ENCODE measurements at regions not wholly inside any gene's neighbourhood (a gene's known extent, or its start where the extent isn't known, plus 50 kb on each side); places are given as distances from the start of the nearest gene placed in this dataset.

DNA sequence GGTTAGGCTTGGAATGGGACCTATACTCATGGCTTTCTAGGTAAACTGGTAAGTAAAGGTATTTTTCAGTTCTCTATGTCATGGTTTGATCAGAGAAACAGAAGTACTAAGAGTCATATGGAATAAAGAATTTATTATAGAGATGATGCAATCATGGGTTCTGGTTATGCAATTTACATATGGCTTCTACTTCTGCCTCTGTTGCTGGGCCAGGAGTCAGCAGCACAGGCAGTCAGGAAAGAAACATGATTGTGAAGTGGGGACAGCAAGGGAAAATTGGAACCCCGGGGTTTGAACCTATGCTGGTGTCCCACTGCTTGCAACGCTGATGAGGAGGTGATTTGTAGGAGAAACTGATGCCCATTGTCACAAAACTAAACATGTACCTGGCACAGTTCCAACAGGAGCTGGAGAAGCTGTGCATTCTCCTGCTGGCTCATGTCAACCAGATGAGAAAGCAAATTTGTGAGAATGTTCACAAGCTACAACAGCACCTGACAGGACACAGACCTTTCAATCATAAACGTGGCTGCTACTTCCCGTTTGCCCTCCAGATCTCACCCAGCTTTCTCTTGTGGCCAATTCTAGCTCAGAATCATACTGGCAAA is 887.1 kb downstream of the TFAP2A start:
- DNase-seq (ENCODE audit: low read depth in 2 of 2): no peak

DNA sequence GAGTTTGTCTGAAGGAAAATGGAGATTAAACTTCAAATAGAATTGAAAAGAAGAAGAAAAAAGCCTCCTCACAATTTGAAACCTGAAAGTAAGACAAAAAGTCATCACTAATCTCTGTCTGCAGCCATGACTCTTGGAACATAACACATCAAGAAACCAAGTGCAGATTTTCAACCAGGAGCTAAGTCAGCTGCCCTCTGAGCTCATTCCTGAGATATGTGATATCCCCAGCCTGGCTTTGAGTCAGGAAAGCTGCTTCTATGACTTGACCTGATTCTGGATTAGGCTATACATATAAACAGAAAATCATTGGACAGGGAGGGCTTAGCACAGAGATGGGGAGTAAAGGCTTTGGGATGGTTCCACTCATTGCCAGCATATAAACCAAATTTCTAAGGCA is 891.4 kb downstream of the TFAP2A start:
- DNase-seq (ENCODE audit: low read depth in 2 of 2): no peak

DNA sequence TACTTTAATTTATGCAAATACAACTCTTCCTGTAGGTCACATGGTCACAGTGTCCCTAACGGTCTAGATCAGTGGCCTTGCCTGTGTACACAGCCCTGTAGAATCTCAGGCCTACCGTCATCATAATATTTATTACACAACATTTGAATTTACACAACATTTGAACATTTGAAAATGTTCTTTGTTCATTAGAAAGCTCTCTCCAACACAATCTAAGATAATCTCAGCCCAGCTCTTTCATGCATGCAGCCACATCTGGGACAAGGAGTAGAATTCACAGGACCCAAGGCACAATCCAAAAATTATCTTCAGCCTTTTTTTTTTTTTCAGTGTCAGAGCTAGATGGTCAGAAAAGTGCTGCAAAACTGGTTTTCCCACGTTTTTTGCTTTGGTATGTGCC is 892.8 kb downstream of the TFAP2A start:
- no peak for DNase-seq (ENCODE audit: low read depth in 2 of 2)

GRCh38 chr6:9521152-9521530 is 893.7 kb downstream of the TFAP2A start:
- no peak for DNase-seq (ENCODE audit: low read depth in 2 of 2)

DNA sequence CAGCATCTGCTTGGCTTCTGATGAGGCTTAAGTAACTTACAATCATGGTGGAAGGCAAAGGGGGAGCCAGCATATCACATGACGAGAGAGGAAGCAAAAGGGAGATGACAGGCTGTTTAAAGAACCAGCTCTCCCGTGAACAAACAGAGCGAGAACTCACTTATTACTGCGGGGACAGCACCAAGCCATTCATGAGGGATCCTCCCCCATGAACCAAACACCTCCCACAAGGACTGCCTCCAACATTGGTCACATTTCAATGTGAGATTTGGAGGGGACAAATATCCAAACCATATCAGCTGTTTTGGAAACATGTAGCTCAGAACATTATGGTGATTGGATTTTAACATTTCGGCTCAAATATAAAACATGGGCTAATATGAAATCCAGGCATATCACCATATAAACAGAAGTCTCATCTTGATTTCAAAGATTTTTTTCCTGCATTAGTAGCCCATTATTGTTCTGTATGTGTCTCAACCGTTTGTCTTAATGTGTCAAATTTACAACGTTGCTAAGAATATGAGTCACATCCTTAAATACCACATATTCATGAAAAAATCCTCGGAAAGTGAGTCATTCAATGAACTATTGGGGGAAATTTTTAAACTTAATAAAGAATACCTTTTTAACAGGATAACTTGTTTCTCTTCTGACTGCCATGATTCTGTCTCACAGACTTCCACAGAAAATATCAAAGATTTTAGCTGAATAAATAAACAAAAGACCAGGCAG is 894.3 kb downstream of the TFAP2A start:
- no peak for DNase-seq (ENCODE audit: low read depth in 2 of 2)

DNA sequence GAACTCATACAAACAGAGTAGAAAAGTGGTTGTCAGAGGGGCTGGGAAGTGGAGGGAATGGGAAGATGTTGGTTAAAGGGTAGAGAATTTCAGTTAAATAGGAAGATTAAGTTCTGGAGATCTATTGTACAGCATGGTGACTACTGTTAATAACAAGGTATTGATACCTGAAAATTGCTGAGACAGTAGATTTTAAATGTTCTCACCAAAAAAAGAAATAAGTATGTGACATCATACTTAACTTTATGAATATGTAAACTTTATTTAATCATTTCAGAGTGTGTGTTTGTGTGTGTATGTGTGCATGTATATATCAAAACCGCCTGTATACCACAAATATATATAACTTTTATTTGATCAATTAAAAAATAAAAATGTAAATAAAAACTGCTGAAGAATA is 896.4 kb downstream of the TFAP2A start:
- DNase-seq (ENCODE audit: low read depth in 2 of 2): no peak

GRCh38 chr6:9517806-9518205 is 897.1 kb downstream of the TFAP2A start:
- DNase-seq (ENCODE audit: low read depth in 2 of 2): no peak

DNA sequence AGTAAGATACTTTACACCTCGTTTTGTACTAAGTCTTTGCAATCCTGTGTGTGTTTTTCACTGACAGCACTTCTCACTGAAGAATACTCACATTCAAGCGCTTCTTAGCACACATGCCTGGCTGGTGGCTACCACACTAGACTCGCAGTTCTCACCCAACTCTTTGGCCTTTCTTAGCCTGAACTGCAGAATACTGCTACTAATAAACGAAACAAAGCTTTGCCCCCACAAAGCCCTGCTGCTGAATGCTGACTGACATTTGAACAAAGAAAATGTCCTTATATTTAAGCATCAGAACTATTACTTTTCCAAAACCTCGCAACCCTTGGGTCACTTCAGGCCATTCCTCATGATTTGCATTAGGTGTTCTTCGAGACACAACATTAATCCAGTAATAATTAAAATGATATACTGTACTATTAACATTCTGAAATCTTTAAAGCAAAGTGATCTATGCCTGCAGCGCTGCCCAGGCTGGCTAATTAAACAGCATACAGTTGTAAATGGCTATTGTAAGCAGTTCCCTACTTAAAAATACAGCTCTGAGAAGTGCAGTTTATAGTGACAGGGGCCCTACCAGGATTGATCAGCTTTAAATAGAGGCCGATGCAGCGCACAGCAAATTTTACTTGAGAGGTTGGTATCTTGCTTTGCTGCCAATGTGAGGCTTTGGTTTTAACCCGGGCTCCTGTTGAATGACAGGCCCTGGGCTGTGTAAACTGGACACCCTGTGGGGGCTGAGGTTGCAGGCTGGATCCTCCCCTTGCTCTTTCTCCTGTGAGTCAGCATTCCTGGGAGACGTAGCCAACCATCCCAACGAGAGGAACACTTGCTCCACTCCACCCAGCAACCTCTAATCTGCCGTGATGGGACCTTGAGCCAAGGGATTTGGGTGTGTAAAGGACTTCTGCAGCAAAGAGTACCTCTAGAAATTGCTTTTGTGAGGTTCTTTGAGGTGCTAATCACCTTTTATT is 899.0 kb downstream of the TFAP2A start:
- no peak for DNase-seq (ENCODE audit: low read depth in 2 of 2)

GRCh38 chr6:9514146-9514545 is 900.7 kb downstream of the TFAP2A start:
- no peak for DNase-seq (ENCODE audit: low read depth in 2 of 2)

GRCh38 chr6:9511157-9511556 is 903.7 kb downstream of the TFAP2A start:
- no peak for DNase-seq (ENCODE audit: low read depth in 2 of 2)

DNA sequence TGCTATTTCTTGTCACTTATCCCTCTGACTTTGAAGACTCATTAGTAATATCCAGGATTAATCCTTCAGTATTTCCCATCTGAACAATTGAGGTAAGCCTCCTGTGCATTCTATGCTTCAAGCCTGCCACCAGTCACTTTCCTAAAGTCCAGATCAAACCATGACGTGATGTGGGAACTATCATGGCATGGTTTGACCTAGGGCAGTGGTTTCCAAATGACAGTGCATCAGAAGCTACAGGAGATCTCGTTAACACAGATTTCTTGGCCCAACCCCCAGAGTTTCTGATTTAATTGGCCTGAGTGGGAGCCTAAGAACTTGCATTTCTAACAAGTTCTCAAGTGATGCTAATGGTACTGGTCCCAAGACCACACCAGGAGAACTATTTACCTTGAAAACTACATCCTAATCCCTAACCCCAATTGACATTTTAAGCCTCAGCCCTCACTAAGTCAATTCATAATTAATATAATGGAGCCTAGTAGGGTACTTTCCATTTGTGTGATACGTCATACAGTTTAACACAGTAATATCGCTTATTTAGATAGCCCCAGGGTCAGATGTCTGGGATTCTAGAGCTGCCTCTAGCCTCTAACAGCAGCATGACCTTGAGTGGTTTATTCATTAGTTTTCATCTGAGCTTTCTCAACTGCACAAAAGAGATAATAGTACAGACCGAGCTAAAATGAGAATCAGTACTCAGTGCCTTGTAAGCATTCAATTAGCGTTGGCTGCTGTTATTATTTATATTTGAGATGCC is 907.6 kb downstream of the TFAP2A start:
- DNase-seq (ENCODE audit: low read depth in 2 of 2): no peak

DNA sequence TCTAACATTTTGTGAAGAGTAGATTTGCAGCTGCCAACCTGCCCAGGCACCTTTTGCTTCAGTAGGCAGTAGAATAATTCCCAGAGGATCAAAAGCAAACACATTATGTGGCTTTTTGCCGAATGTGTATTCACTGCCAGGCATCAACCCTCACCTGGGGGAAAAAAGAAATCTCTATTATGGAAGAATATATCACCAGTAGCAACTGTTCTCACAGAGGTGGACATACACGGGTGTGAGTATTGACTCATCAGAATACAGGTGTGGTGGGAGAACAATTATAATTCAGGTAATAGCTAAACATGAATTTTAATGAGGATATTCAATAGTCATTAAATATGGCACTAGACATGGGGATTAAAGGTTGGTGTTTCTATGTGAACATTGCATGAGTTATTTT is 910.7 kb downstream of the TFAP2A start:
- DNase-seq (ENCODE audit: low read depth in 2 of 2): no peak

- DNase-seq (ENCODE audit: low read depth in 2 of 2): no peak
Measured at GRCh38 chr6:9503111-9503761, 911.6 kb downstream of the TFAP2A start.

DNA sequence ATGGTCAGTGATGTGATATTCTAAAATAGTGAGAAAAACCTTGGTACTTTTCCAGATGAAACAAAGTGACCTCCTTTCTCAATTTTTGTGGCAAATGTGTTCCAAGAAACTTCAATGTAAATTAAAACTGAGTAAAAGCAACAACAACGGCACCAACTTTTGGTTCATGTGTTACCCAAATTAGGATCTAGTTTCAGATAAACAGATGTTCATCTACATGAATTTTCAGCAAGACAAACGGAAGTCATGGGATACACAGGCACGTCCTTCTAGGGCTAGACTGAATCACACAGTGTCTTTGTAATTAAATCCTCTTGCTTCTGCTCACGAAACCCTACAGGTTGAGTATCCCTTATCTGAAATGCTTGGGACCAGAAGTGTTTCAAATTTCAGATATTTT is 915.2 kb downstream of the TFAP2A start:
- no peak for DNase-seq (ENCODE audit: low read depth in 2 of 2)

DNA sequence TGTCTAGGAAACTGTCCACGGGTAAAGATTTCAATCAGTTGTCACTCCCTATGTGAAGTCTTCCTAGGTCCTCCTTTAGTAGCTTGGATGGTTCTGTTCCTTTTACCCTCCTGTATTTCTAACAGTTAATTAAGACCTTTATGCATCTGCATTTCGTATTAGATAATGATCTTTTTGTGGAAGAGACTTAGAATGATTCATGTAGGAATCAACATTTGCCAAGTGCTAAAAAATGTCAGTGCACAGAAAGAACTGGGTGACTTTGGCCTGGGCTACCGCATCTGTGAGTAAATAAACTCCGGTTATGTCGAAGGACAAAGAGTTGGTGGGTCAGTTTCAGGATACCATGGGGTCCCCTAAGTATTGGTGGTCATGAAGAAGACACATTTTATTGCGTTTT is 918.0 kb downstream of the TFAP2A start:
- no peak for DNase-seq (ENCODE audit: low read depth in 2 of 2)

DNA sequence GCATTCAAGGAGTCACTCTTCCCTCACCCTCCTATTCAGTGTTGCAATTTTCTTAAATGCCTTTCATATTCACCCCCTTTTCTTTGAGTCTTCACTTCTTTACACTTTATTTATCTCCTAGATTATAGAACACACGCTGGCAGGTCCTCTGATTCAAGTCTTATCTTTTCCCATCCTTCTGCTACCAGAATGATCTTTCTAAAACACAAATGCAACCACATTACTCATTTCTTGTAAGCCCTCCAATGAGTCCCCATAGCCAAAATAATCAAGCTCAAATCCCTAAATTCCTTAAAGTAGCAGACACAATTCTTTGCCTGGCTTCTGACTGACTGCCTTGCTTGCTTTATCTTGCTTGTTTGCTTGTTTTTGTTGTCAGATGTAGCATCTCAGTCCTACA is 920.0 kb downstream of the TFAP2A start:
- no peak for DNase-seq (ENCODE audit: low read depth in 2 of 2)

GRCh38 chr6:9492790-9493189 is 922.1 kb downstream of the TFAP2A start:
- no peak for DNase-seq (ENCODE audit: low read depth in 2 of 2)

DNA sequence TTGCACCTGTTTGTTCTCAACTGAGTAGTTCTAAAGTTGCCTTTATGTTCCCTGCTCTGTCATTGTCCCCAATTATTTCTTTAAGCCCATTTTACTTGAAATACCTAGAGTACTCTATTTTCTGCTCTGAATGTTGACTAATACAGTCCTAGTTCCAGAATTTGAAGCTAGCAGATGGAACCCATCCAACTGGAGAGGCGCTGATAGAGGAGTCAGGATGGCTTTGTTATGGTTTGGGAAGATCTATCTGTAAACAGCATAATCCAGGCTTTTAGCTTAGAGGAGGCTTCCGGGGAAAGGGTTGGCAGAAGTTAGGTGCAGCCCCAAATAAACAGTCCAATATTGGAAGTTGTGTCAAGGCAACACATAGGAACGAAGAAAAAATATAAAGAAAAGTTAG is 927.7 kb downstream of the TFAP2A start:
- no peak for DNase-seq (ENCODE audit: low read depth in 2 of 2)

GRCh38 chr6:9485992-9486391 is 928.9 kb downstream of the TFAP2A start:
- no peak for DNase-seq (ENCODE audit: low read depth in 2 of 2)

DNA sequence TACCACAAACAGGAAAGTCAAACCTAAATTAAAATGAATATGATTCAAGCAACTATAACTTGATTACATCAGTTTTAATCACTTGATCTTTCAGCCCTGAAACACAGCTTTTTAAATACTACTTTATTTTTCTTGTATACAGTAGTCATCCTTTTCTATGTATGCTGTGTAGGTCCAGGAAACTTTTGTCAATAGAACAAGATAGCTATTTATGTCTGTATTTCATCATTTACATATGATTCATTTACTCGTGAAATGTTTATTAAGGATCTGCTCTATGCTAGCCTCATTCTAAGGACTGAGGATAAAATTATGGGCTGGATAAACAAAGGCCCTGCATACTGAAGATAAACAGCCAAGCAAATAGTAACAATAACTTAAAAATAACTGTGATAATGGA is 930.2 kb downstream of the TFAP2A start:
- no peak for DNase-seq (ENCODE audit: low read depth in 2 of 2)

- DNase-seq (ENCODE audit: low read depth in 2 of 2): no peak
Measured at GRCh38 chr6:9484091-9484490, 930.8 kb downstream of the TFAP2A start.

All from activated CD4-positive, alpha-beta T cell treated with anti-CD3 and anti-CD28 coated beads for 24 hours (primary cell).